ENCODE measurements at regions not wholly inside any gene's neighbourhood (a gene's known extent, or its start where the extent isn't known, plus 50 kb on each side); places are given as distances from the start of the nearest gene placed in this dataset.

DNA sequence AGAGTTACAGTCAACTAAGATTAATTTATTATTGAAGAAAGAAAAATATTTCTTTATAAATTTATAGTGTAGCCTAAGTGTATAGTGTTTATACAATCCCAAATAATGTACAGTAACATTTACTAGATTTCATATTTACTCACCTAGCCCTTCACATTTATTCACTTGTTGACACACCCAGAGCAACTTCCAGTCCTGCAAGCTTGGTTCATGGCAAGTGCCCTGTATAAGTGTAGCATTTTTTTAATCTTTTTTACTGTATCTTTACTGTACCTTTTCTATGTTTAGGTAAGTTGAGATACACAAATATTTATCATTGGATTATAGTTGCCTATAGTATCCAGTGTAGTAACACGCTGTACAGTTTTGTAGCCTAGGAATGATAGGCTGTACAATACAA, 119.9 kb downstream of the SPATA31D1 start:
- TF ChIP-seq POLR2AphosphoS5 (IDR thresholded peaks at IDR 0.05; ENCODE audit: low read depth, low read length) = no peak
- no peak for TF ChIP-seq SIN3A (IDR thresholded peaks at IDR 0.05; ENCODE audit: borderline replicate concordance, insufficient read depth, low read length)

Data from PFSK-1 (cell line).